ENCODE measurements at regions not wholly inside any gene's neighbourhood (a gene's known extent, or its start where the extent isn't known, plus 50 kb on each side); places are given as distances from the start of the nearest gene placed in this dataset.

DNA sequence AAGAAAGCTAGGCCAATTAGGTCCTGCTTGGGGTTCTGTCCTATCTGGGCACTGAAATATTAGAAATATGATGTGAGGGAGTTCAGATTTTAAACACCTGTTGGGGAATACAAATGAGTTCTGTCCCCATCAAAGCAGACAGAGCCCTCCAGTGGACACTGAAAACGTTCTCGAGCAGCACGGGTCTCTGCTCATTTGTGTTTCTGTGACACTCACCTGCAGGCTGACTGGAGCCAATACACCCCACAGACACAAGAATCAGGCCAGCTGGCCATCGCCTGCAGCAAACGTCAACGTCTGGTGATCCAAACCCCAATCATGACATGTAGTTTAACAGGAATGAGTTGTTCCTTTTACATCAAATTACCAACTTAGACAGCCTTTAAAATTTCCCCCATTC is 493.4 kb upstream of the TMEM132C start (continued):
- TF ChIP-seq, protein P1, sequence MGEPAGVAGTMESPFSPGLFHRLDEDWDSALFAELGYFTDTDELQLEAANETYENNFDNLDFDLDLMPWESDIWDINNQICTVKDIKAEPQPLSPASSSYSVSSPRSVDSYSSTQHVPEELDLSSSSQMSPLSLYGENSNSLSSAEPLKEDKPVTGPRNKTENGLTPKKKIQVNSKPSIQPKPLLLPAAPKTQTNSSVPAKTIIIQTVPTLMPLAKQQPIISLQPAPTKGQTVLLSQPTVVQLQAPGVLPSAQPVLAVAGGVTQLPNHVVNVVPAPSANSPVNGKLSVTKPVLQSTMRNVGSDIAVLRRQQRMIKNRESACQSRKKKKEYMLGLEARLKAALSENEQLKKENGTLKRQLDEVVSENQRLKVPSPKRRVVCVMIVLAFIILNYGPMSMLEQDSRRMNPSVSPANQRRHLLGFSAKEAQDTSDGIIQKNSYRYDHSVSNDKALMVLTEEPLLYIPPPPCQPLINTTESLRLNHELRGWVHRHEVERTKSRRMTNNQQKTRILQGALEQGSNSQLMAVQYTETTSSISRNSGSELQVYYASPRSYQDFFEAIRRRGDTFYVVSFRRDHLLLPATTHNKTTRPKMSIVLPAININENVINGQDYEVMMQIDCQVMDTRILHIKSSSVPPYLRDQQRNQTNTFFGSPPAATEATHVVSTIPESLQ (CRISPR knock-in tag; IDR thresholded peaks at IDR 0.05), result no peak
- TF ChIP-seq, protein P2, sequence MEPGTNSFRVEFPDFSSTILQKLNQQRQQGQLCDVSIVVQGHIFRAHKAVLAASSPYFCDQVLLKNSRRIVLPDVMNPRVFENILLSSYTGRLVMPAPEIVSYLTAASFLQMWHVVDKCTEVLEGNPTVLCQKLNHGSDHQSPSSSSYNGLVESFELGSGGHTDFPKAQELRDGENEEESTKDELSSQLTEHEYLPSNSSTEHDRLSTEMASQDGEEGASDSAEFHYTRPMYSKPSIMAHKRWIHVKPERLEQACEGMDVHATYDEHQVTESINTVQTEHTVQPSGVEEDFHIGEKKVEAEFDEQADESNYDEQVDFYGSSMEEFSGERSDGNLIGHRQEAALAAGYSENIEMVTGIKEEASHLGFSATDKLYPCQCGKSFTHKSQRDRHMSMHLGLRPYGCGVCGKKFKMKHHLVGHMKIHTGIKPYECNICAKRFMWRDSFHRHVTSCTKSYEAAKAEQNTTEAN (CRISPR knock-in tag; IDR thresholded peaks at IDR 0.05), result no peak
- TF ChIP-seq, protein P3, sequence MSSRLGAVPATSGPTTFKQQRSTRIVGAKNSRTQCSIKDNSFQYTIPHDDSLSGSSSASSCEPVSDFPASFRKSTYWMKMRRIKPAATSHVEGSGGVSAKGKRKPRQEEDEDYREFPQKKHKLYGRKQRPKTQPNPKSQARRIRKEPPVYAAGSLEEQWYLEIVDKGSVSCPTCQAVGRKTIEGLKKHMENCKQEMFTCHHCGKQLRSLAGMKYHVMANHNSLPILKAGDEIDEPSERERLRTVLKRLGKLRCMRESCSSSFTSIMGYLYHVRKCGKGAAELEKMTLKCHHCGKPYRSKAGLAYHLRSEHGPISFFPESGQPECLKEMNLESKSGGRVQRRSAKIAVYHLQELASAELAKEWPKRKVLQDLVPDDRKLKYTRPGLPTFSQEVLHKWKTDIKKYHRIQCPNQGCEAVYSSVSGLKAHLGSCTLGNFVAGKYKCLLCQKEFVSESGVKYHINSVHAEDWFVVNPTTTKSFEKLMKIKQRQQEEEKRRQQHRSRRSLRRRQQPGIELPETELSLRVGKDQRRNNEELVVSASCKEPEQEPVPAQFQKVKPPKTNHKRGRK (CRISPR knock-in tag; IDR thresholded peaks at IDR 0.05; ENCODE audit: borderline replicate concordance), result no peak
- no peak for TF ChIP-seq MXD4 (CRISPR knock-in tag; IDR thresholded peaks at IDR 0.05; ENCODE audit: borderline replicate concordance)
- TF ChIP-seq FOXP1 (CRISPR knock-in tag; IDR thresholded peaks at IDR 0.05; ENCODE audit: borderline replicate concordance), result no peak
- no peak for TF ChIP-seq ELF4 (CRISPR knock-in tag; IDR thresholded peaks at IDR 0.05; ENCODE audit: low read depth)

DNA sequence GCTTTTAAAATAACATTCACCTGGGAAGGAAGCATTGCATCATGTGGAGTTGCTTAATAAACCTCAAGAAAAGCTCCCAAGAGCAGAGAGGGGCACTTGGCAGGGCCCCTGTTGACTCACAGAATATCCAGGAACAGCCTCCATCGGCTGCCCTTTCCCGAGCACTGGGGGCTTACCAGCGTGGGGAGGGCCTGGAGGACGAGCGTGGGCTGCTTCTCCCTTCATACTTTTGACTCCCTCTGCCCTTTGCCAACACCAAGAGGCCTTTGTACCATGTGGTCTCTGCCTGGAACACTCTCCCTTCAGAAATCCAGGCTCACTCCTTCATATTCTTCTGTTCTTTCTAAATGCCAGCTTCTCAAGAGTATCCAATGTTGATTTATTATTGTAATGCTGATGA is 492.1 kb upstream of the TMEM132C start:
- no peak overlapping the region for H3K27ac Mint-ChIP-seq
- H3K36me3 Mint-ChIP-seq, result peaks cover 78% of the 10 kb centered on the region
- H3K27me3 Mint-ChIP-seq (ENCODE audit: low read depth), result peaks cover 17% of the 10 kb centered on the region
- CTCF ChIA-PET, result no interaction called here
- H3K9me3 Mint-ChIP-seq, result peaks cover 82% of the 10 kb centered on the region
- no peak overlapping the region for H3K4me3 Mint-ChIP-seq
- POLR2A ChIA-PET, result no interaction called here
- TF ChIP-seq, protein P4, sequence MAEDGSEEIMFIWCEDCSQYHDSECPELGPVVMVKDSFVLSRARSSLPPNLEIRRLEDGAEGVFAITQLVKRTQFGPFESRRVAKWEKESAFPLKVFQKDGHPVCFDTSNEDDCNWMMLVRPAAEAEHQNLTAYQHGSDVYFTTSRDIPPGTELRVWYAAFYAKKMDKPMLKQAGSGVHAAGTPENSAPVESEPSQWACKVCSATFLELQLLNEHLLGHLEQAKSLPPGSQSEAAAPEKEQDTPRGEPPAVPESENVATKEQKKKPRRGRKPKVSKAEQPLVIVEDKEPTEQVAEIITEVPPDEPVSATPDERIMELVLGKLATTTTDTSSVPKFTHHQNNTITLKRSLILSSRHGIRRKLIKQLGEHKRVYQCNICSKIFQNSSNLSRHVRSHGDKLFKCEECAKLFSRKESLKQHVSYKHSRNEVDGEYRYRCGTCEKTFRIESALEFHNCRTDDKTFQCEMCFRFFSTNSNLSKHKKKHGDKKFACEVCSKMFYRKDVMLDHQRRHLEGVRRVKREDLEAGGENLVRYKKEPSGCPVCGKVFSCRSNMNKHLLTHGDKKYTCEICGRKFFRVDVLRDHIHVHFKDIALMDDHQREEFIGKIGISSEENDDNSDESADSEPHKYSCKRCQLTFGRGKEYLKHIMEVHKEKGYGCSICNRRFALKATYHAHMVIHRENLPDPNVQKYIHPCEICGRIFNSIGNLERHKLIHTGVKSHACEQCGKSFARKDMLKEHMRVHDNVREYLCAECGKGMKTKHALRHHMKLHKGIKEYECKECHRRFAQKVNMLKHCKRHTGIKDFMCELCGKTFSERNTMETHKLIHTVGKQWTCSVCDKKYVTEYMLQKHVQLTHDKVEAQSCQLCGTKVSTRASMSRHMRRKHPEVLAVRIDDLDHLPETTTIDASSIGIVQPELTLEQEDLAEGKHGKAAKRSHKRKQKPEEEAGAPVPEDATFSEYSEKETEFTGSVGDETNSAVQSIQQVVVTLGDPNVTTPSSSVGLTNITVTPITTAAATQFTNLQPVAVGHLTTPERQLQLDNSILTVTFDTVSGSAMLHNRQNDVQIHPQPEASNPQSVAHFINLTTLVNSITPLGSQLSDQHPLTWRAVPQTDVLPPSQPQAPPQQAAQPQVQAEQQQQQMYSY (CRISPR knock-in tag; IDR thresholded peaks at IDR 0.05), result no peak
- no peak for TF ChIP-seq JAZF1 (CRISPR knock-in tag; IDR thresholded peaks at IDR 0.05)
- no peak for TF ChIP-seq ESRRA (CRISPR knock-in tag; IDR thresholded peaks at IDR 0.05; ENCODE audit: borderline replicate concordance)
- TF ChIP-seq, protein P5, sequence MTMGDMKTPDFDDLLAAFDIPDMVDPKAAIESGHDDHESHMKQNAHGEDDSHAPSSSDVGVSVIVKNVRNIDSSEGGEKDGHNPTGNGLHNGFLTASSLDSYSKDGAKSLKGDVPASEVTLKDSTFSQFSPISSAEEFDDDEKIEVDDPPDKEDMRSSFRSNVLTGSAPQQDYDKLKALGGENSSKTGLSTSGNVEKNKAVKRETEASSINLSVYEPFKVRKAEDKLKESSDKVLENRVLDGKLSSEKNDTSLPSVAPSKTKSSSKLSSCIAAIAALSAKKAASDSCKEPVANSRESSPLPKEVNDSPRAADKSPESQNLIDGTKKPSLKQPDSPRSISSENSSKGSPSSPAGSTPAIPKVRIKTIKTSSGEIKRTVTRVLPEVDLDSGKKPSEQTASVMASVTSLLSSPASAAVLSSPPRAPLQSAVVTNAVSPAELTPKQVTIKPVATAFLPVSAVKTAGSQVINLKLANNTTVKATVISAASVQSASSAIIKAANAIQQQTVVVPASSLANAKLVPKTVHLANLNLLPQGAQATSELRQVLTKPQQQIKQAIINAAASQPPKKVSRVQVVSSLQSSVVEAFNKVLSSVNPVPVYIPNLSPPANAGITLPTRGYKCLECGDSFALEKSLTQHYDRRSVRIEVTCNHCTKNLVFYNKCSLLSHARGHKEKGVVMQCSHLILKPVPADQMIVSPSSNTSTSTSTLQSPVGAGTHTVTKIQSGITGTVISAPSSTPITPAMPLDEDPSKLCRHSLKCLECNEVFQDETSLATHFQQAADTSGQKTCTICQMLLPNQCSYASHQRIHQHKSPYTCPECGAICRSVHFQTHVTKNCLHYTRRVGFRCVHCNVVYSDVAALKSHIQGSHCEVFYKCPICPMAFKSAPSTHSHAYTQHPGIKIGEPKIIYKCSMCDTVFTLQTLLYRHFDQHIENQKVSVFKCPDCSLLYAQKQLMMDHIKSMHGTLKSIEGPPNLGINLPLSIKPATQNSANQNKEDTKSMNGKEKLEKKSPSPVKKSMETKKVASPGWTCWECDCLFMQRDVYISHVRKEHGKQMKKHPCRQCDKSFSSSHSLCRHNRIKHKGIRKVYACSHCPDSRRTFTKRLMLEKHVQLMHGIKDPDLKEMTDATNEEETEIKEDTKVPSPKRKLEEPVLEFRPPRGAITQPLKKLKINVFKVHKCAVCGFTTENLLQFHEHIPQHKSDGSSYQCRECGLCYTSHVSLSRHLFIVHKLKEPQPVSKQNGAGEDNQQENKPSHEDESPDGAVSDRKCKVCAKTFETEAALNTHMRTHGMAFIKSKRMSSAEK (CRISPR knock-in tag; IDR thresholded peaks at IDR 0.05; ENCODE audit: borderline replicate concordance), result no peak
- no peak for TF ChIP-seq ZNF423 (CRISPR knock-in tag; IDR thresholded peaks at IDR 0.05)
- TF ChIP-seq CREB1 (CRISPR knock-in tag; IDR thresholded peaks at IDR 0.05), result no peak
- TF ChIP-seq ZNF232 (CRISPR knock-in tag; IDR thresholded peaks at IDR 0.05), result no peak
- TF ChIP-seq, protein P6, sequence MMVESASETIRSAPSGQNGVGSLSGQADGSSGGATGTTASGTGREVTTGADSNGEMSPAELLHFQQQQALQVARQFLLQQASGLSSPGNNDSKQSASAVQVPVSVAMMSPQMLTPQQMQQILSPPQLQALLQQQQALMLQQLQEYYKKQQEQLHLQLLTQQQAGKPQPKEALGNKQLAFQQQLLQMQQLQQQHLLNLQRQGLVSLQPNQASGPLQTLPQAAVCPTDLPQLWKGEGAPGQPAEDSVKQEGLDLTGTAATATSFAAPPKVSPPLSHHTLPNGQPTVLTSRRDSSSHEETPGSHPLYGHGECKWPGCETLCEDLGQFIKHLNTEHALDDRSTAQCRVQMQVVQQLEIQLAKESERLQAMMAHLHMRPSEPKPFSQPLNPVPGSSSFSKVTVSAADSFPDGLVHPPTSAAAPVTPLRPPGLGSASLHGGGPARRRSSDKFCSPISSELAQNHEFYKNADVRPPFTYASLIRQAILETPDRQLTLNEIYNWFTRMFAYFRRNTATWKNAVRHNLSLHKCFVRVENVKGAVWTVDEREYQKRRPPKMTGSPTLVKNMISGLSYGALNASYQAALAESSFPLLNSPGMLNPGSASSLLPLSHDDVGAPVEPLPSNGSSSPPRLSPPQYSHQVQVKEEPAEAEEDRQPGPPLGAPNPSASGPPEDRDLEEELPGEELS (CRISPR knock-in tag; IDR thresholded peaks at IDR 0.05), result no peak
- TF ChIP-seq ZNF219 (CRISPR knock-in tag; IDR thresholded peaks at IDR 0.05; ENCODE audit: borderline replicate concordance), result no peak
- TF ChIP-seq, protein P7, sequence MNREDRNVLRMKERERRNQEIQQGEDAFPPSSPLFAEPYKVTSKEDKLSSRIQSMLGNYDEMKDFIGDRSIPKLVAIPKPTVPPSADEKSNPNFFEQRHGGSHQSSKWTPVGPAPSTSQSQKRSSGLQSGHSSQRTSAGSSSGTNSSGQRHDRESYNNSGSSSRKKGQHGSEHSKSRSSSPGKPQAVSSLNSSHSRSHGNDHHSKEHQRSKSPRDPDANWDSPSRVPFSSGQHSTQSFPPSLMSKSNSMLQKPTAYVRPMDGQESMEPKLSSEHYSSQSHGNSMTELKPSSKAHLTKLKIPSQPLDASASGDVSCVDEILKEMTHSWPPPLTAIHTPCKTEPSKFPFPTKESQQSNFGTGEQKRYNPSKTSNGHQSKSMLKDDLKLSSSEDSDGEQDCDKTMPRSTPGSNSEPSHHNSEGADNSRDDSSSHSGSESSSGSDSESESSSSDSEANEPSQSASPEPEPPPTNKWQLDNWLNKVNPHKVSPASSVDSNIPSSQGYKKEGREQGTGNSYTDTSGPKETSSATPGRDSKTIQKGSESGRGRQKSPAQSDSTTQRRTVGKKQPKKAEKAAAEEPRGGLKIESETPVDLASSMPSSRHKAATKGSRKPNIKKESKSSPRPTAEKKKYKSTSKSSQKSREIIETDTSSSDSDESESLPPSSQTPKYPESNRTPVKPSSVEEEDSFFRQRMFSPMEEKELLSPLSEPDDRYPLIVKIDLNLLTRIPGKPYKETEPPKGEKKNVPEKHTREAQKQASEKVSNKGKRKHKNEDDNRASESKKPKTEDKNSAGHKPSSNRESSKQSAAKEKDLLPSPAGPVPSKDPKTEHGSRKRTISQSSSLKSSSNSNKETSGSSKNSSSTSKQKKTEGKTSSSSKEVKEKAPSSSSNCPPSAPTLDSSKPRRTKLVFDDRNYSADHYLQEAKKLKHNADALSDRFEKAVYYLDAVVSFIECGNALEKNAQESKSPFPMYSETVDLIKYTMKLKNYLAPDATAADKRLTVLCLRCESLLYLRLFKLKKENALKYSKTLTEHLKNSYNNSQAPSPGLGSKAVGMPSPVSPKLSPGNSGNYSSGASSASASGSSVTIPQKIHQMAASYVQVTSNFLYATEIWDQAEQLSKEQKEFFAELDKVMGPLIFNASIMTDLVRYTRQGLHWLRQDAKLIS (CRISPR knock-in tag; IDR thresholded peaks at IDR 0.05; ENCODE audit: borderline replicate concordance), result no peak
- no peak for TF ChIP-seq ZNF416 (CRISPR knock-in tag; IDR thresholded peaks at IDR 0.05)
- DNase-seq (ENCODE audit: low spot score) (no peak), ATAC-seq (no peak)
- H3K4me1 Mint-ChIP-seq, result no peaks in the 10 kb centered on the region
